ENCODE measurements at regions not wholly inside any gene's neighbourhood (a gene's known extent, or its start where the extent isn't known, plus 50 kb on each side); places are given as distances from the start of the nearest gene placed in this dataset.

GRCh38 chr10:36390221-36390620 is 735.2 kb upstream of the ANKRD30A start:
- no peak for TF ChIP-seq CTCF (IDR thresholded peaks at IDR 0.05)
- TF ChIP-seq POLR2AphosphoS5 (IDR thresholded peaks at IDR 0.05): no peak
- no peak for TF ChIP-seq POLR2A (IDR thresholded peaks at IDR 0.05)
- TF ChIP-seq EP300 (IDR thresholded peaks at IDR 0.05): no peak
